Fibroblast of mammary gland (primary cell): ENCODE measurements at regions not wholly inside any gene's neighbourhood (a gene's known extent, or its start where the extent isn't known, plus 50 kb on each side); places are given as distances from the start of the nearest gene placed in this dataset.

Source experiments
- DNase-seq: peaks from one replicate; pipeline ENCODE4 v3.0.0-alpha.2; 2010; ENCODE audit warnings: low read depth
- H3K4me3 ChIP-seq: 2 replicates; pipeline ENCODE4 v1.5.1; 2011; ENCODE audit warnings: low read depth, mild to moderate bottlenecking, low read length, moderate library complexity; ENCODE audit not compliant: control insufficient read depth
- CTCF ChIP-seq: conservative IDR thresholded peaks from 2 replicates; pipeline ENCODE4 v1.5.1; 2011; ENCODE audit warnings: low read depth, low read length, inconsistent platforms; ENCODE audit not compliant: control insufficient read depth, insufficient read depth

- no peak for DNase-seq
Observed at GRCh38 chr1:59011663-59012062, 227.8 kb upstream of the JUN start.

GRCh38 chr1:59012378-59012777 lies 228.5 kb upstream of the JUN start:
- no peak for TF ChIP-seq CTCF
- H3K4me3 ChIP-seq = no peak overlapping the region
- DNase-seq = no peak

More at GRCh38 chr1:59011663-59012062, 227.8 kb upstream of the JUN start:
- no peak for TF ChIP-seq CTCF
- no peak overlapping the region for H3K4me3 ChIP-seq

GRCh38 chr1:59013276-59013927 lies 229.6 kb upstream of the JUN start:
- TF ChIP-seq CTCF = no peak
- DNase-seq = peak; percentile 41
- H3K4me3 ChIP-seq = no peak overlapping the region

GRCh38 chr1:59013928-59014279 lies 230.1 kb upstream of the JUN start:
- TF ChIP-seq CTCF = no peak
- no peak overlapping the region for H3K4me3 ChIP-seq
- no peak for DNase-seq

GRCh38 chr1:59014827-59015226 lies 231.0 kb upstream of the JUN start:
- no peak overlapping the region for H3K4me3 ChIP-seq
- TF ChIP-seq CTCF = no peak
- DNase-seq = no peak

- no peak overlapping the region for H3K4me3 ChIP-seq
- peak; percentile 87 for DNase-seq
- no peak for TF ChIP-seq CTCF
Observed at GRCh38 chr1:59015708-59016107, 231.9 kb upstream of the JUN start.

GRCh38 chr1:59016390-59016789 lies 232.5 kb upstream of the JUN start:
- no peak for TF ChIP-seq CTCF
- H3K4me3 ChIP-seq = no peak overlapping the region
- no peak for DNase-seq
